COLO668 (cell line): ENCODE measurements at regions not wholly inside any gene's neighbourhood (a gene's known extent, or its start where the extent isn't known, plus 50 kb on each side); places are given as distances from the start of the nearest gene placed in this dataset.

ENCODE experiments used
- DNase-seq: peaks from one replicate; lab custom pipeline; 2025; ENCODE audit not compliant: unreplicated experiment; lab: John Stamatoyannopoulos, UW

DNA sequence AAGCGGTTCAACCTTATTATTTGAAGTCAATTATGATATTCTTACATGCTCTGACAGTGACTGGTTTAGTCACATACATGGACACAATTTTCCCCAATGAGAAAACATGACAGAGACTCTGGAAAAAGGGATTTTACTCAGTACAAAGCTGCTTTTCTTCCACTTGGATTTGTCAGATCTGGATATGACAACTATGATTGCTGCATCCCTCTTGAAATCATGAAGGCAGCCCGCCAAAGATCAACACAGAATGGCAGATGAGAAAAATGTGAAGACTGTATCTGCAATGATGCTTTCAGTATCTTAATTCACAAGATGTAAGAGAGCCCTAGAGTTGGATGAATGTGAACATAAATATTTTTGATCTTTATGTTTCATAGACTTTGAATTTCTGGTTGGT lies 439.6 kb downstream of the CDH8 start:
- DNase-seq = no peak

DNA sequence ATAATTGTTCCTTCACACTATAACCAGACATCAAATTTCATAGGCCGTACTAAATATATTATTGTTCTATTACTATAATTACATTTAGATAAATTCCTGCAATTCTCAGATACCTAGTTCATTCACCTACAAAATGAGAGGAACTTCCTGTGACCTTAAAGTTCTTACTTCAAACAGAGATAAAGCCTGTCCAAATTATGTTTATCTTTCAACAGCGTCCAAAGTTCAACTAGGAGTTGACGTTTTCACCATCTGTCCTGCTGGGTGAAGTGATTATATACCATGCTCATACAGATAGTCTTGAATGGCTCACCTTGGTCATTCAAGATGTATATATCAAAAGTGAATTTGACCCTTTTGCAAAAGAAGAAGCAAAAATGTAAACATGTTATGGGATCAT lies 440.6 kb downstream of the CDH8 start:
- DNase-seq = no peak

DNA sequence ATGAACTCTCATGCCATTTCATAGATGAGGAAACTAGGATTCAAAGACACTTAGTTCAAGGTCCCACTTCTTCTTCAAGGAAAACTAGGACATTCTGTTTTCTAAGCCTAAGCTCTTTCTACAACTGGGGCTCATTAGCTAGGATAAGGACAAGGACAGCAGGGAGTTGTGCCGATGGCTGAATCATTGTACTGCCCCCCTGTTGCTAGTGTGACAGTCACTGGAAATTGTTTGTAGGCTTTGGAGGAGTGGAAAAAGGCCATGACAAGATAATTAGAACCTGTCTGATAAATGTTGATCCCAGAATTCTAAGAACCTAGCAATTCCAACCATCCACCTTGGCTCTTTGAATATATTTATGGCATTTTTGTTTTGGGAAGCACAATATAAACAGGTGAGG lies 445.7 kb downstream of the CDH8 start:
- no peak for DNase-seq

DNA sequence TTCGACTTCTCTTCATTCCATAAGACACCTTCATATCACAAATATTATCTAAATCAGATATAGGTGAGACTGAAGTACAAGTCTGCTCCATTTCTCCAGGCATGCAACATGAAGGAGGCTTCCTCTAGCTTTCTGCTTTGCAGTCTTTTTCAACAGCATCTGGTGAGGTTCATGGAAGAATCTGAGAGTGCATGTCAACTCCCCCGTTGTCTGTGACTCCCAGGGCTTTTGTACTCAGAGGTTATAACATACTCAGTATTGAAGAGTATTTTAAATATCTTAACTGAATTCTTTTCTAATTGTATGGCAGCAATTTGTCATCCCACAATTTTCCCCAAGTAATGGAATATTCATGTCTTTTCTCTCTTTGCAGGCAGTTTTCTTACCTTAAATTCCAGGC lies 448.7 kb downstream of the CDH8 start:
- no peak for DNase-seq

DNA sequence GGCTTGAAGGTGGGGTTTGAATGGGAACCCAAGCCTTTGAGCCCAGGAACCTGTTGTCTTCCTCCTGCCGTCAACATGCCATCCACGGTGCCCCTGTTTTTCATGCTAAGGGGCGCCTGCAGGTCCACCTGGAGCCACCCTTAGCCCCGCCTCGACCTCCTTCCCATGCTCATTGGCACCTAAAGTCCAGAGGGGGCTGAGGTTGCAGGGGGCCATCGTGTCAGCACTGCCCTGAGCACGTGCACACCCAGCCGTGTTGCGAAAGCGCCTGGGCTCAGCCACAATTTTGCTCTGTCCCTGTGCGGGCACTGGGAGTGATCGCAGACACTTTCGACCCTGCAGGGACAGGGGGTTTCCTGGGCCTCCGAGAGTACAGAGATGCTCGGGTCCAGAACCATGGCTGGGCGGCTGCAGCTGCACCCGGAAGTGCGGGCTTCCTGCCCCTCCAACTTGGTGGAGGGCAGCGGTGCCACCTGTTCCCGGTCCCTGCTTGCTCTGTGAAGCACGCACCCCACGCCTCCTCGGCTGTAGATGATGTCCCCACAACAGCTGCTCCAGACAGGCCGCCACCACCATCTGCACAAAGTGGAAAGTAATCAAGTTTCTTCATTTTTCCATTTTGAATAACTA lies 454.7 kb downstream of the CDH8 start:
- no peak for DNase-seq

DNA sequence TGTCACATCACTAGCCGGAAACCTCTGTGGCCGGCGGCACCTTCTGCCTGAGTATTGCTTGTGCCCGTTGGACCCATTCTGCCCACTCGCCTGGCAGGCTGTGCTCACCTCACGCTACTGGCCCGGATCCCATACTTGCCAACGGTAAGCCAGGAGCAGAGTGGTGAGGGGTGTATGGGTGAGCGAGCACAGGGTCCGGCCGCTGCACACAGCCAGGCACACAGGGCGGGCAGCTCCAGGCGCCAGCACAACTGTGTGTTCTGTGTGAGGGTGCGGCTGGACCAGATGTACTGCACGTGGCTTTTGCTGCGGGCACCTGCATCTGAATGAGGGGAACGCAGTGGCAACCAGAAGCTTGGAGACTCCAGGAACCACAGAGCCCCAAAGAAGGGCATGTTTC lies 455.7 kb downstream of the CDH8 start:
- DNase-seq = no peak

DNA sequence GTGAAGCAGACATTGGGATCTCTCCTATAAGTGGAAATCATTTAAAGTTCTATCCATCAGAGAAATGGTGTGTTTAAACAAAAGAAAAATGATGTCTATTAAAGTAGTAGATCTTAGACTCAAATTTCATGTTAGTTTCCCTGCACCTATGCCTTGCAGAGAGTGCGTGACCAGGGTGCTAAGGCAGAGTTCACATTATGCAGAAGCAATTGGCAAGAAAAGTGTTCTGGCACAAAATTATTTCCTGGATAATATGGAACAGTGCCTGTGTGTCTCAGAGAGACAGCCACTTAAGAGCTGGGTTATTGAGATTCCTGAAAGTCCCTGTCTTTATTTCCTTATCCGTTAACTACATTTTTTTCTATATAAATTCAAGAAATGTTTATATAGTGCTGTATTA lies 457.0 kb downstream of the CDH8 start:
- DNase-seq = no peak

DNA sequence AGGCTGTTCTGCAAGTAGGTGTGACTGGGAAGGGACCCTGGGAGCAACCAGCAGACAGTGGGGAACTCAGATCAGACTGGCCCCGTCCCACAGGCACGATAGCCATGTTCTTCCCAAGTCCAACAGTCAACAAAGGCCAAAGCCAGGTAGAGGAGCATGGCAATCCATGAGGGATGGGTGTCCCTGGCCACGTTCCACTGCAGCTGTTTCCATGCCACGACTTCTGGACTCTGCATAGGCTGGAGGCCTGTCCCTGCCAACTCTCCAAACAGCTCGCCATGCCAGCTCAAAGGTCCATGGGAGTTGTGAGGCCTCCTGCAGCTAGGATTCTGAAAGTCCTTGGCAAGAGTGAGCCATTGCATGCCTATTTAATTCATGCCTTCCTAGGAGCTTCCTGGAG lies 459.8 kb downstream of the CDH8 start:
- DNase-seq = no peak

DNA sequence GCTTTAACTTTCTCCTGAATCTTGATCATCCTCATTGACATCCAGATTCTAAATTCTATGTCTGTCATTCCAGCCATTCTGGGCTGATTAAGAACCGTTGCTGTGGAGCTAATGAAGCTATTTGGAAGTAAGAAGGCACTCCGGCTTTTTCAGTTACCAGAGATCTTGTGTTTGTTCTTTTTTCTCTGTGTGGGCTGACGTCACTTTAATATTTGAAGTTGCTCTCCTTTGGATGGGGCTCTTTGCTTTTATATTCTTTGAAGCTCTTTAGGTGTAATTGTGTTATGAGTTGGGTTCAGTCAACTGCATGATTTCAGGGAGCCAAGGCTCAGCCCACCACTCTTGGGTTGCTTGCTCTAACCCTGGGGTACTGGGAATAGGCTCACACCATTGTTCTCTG lies 460.6 kb downstream of the CDH8 start:
- DNase-seq = no peak

DNA sequence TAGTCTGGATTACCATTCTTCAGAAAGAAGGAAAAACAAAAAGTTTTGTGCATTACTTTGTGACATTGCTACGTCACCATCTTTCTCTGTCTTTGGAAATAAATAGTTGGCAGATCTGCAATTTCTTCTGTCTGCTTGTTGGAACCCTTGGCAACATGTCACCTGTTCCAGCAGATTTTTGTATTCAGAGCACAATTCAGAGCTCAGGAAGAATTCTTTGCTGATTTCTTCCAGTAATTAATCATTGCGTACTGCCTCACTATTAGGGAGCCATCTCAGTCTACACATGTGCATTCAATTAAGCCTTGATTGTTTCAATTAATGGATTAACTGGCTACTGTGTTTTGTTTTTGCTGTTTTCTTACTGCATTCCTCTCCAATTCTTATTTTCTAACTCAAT lies 467.2 kb downstream of the CDH8 start:
- no peak for DNase-seq

DNA sequence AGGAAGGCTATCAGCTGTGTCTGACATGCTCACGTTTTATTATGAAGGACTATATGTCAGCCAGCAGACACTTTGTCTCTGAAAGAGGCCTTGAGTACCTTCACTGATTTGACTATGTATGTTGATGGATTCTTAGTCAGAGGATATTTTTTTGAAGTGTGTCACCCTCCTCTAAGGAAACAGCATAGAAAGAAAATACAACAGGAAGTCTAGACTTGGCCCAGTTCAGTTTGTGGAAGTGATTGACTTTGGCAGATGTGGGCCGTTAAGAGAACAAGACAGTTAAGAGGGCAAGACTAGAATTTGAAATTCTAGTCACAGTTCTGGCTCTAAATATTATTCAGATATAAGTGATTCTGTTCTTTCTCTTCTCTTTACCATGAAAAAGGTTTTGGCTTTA lies 471.5 kb downstream of the CDH8 start:
- no peak for DNase-seq

DNA sequence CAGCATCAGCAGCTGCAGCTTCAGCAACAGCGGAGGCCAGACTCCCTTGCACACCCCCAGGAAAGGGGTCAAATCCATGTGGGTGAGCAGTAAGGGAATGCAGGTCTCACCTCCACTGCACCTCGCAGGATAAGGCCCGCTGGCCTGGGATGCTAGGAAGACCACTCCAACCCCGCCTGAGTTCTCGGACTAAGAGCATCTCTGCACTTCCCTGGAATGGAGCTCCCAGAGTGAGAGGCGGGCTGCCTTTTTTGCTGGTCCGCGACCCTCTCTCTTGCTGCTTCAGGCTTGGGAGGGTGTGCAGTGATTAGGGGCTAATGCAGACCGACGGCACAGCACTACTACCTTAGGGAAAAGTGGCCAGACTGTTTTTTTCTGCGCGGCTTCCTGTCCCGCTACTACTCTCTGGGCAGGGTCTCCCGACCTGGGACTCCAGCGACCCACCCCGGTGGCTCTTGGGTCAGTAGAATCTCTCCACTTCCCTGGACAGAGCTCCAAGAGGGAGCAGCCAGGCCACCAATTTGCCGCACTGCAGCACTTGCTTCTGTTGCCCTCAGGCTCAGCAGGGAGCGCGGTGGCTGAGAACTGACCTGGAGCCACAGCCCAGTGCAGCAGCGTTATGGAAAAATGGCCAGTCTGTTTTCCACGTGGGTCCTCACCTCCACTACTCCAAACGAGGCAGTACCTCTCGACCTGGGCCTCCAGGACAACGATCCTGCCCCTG lies 480.4 kb downstream of the CDH8 start:
- no peak for DNase-seq

DNA sequence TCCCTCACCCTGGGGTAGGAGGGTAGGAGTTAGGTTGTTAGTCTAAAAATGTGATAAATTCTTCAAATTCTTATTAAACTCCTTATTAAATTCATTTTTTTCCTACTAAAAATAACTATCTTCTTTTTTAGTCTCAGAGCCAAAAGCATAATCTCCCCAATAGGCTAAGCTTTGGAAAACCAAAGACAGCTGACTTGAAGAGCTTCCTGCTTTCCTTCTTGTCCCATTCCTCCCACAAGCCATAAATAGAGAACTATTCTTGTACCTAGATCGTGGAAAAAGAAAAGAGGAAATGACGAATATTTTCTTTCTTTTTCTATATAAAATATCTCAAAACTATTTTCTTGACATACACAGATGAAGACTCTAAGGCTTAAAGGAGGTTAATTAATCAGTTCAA lies 486.9 kb downstream of the CDH8 start:
- DNase-seq = no peak

DNA sequence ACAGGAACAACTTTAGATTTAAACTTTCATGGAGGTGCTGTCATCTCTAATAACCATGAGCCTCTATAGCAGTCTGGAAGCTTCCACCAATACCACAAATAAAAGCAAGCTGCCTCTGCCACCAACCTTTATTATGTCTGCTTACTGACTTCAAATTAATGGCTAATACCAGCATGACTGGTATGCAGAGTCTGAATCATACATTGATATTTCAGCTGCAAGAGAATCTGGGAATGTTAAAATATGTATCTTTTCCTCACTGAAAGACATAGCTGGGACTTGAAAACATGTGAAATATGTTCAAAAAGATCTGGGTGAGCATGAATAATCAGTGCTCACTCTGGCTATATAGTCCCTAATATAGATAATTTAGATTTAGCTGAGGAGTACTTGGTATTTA lies 488.6 kb downstream of the CDH8 start:
- DNase-seq = no peak

DNA sequence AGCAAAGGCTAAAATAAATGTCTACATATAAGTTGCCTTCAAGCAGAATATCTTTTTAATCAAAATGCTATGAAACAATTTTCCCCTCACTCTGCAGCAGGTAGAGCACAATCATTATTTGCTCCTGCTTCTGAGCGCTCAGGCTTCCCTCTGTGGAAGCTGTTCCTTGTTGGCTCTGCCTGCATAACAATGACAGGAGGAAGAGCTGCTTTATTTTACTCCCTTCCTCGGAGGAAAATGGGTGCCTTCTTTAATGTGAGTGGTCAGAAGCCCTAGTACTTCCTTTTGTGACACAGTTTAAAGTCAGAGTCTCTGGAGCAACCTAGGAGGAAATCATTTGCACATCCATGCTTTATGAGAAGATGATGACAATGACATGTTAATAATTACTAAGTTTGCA lies 492.1 kb downstream of the CDH8 start:
- no peak for DNase-seq

DNA sequence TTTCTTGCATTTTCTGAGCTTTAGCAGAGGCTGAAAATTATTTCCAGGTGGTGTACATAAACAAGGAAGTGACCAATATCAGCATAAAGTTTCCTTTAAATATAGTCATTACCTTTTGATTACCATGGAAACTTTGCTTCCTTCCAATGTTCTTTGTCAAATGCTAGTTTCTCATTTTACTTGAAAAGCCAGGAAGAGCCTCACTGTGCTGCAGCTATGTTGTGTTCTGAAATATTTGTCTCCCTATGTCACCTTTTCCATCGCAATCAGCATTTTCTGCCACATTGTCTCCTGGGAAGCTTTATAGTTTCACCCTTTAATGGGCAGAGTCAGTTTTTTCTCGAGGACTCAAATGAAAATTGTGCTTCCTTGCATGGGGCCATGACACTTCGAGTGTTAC lies 496.0 kb downstream of the CDH8 start:
- DNase-seq = no peak

DNA sequence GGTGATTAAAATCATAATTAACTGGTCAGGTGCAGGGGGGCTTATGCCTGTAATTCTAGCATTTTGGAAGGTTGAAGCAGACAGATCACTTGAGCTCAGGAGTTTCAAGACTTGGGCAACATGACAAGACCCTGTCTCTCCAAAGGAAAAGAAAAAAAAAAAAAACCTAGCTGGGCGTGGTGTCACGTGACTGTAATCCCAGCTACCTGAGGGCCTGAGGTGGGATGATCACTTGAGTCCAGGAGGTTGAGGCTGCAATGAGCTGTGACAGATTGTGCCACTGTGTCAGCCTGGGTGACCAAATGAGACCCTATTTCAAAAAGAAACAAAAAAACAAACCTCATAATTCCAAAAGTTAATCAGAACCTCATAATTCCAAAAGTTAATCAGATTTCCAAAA lies 505.5 kb downstream of the CDH8 start:
- no peak for DNase-seq

DNA sequence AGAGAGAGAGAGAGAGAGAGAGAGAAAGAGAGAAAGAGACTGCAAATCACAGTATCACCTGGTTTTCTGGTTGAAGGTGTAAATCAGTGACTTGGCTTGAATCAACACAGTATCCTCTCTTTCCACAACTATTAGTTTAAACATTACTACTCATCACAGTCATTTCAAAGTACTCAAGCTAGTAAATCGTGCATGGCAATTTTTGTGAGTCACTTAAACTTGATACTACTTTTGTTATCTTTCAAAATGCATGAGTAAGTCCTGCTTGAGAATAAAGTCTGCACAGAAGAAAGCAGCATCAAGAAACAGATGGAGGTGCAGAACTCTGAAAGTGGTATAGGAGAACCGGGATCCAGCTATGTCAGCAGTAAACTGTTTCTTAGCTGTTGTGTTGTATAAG lies 535.4 kb downstream of the CDH8 start:
- DNase-seq = no peak

DNA sequence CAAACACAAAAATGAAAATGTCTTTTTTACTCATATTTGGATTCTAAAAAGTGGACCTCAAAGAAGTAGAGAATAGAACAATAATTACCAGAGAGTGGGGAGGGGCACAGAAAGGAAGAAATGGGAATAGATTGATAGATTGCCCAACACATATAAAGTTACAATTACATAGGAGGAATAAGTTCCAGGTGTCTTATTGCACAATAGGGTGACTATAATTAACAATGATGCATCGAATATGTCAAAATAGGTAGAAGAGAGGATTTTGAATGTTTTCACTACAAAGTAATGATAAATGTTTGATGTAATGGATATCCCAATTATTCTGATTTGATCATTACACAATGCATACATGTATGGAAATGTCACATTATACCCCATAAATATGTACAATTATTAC lies 556.0 kb downstream of the CDH8 start:
- no peak for DNase-seq

DNA sequence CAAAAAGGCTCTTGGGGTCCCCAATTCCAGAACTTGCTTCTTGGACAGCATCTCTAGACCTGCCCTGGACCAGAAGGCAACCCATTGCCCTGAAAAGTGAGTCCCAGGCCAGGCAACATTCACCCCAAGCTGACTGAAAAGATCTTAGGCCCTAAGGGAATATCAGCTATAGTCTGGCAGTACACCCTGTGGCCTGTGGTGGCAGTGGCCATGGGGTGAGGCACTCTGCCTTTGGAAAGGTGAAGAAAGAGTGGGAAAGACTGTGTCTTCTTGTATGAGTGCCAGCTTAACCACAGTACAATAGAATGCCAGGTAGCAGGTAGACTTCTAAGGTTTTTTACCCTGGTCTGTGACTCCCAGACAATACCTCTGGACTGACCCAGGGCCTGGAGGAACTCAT lies 564.5 kb downstream of the CDH8 start:
- DNase-seq = no peak

DNA sequence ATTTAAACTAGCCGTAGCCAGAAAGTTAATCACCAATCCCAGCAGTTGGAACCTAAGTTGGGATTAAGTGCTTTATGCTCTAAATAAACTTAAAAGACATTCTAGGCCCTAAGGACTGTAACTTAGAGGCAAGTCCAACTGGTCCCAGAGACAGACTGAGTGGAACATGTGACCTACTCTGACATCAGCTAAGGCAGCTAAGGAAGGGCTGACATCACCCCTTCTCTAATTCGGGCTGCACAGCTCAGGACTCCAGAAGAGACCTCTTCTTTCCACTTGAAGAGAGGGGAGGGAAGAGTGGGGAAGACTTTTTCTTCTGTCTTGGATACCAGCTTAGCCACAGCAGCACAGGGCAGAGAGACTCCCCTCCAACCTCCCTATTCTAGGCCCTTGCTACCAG lies 565.2 kb downstream of the CDH8 start:
- DNase-seq = no peak

DNA sequence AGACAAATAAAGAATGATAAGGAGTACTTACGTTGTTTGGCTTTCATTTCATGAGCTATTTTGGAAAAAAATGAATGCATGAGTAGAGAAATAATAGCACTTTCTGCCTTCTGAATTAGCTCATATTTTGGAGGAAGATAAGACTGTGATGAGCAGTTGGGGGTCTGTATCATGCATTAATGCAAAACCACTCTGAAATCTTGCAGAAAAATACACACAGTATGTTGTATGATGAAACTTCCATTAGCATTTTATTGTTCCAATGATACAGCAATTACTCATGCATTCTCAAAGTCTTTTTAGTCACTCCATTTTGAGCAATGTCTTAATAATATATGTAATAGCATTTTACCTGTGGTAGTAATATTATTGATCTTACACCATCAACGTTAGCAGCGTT lies 571.0 kb downstream of the CDH8 start:
- no peak for DNase-seq

DNA sequence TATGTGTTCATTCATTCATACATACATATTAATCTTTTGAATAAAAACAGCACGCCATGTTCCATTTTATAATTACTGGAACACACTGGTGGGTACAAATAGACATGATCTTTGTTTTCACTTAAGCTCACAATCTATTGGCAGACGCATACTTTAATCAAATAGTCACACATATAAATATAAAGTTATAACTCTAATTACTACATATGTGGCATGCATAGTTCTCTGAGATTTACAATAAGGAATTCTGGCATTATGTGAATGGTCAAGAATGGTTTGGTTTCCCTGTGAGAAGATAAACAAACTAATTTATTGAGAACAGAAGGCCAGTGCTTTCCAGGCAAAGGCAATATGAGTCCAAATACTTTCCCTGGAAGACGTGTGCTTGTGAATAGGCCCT lies 576.2 kb downstream of the CDH8 start:
- no peak for DNase-seq
